ENCODE measurements at regions not wholly inside any gene's neighbourhood (a gene's known extent, or its start where the extent isn't known, plus 50 kb on each side); places are given as distances from the start of the nearest gene placed in this dataset.

GRCh38 chr14:53310412-53310811 is 157.3 kb upstream of the DDHD1 start:
- peak in 1 of 2 donors; percentile 22 for ATAC-seq
- H3K36me3 Mint-ChIP-seq, result peaks cover 6 to 21% of the 10 kb centered on the region in 2 donors
- peaks cover 5 to 25% of the 10 kb centered on the region in 2 donors for H3K9me3 Mint-ChIP-seq
- no peak overlapping the region for H3K27ac Mint-ChIP-seq
- DNase-seq (ENCODE audit: low spot score in 2 of 2), result no peak

GRCh38 chr14:53306911-53307310 is 153.8 kb upstream of the DDHD1 start:
- peaks cover 11 to 16% of the 10 kb centered on the region in 2 donors for H3K36me3 Mint-ChIP-seq
- H3K27ac Mint-ChIP-seq, result peak overlapping the region in 1 of 2 donors; percentile 66
- ATAC-seq, result peak in 1 of 2 donors; percentile 47
- peaks cover 0 to 19% of the 10 kb centered on the region in 2 donors for H3K9me3 Mint-ChIP-seq
- no peak for DNase-seq (ENCODE audit: low spot score in 2 of 2)

- peak overlapping the region in 1 of 2 donors; percentile 66 for H3K27ac Mint-ChIP-seq
- peaks cover 14 to 16% of the 10 kb centered on the region in 2 donors for H3K36me3 Mint-ChIP-seq
- peaks cover 0 to 15% of the 10 kb centered on the region in 2 donors for H3K9me3 Mint-ChIP-seq
- DNase-seq (ENCODE audit: low spot score in 2 of 2) (peak in 1 of 2 donors; percentile 23), ATAC-seq (peak; percentile 59 to 60)
Observed at GRCh38 chr14:53306267-53306721, 153.2 kb upstream of the DDHD1 start.

- DNase-seq (ENCODE audit: low spot score in 2 of 2) (no peak), ATAC-seq (no peak)
- Mint-ChIP-seq H3K9me3 (peaks cover 0 to 3% of the 10 kb centered on the region in 2 donors), H3K36me3 (peaks cover 3 to 13% of the 10 kb centered on the region in 2 donors), H3K27ac (no peak overlapping the region)
Observed at GRCh38 chr14:53304726-53305381, 151.7 kb upstream of the DDHD1 start.

- ATAC-seq, result no peak
- Mint-ChIP-seq H3K9me3 (no peaks in the 10 kb centered on the region), H3K27ac (no peak overlapping the region), H3K36me3 (no peaks in the 10 kb centered on the region)
- peak in 1 of 2 donors; percentile 46 for DNase-seq (ENCODE audit: low spot score in 2 of 2)
Observed at GRCh38 chr14:53295985-53296582, 143.0 kb upstream of the DDHD1 start.

GRCh38 chr14:53295372-53295771 is 142.2 kb upstream of the DDHD1 start:
- Mint-ChIP-seq H3K36me3 (no peaks in the 10 kb centered on the region), H3K9me3 (no peaks in the 10 kb centered on the region), H3K27ac (no peak overlapping the region)
- DNase-seq (ENCODE audit: low spot score in 2 of 2), result no peak
- no peak for ATAC-seq

GRCh38 chr14:53286301-53286700 is 133.2 kb upstream of the DDHD1 start:
- H3K36me3 Mint-ChIP-seq, result no peaks in the 10 kb centered on the region
- no peak for ATAC-seq
- H3K27ac Mint-ChIP-seq, result no peak overlapping the region
- no peaks in the 10 kb centered on the region for H3K9me3 Mint-ChIP-seq
- DNase-seq (ENCODE audit: low spot score in 2 of 2), result no peak

GRCh38 chr14:53285821-53286220 is 132.7 kb upstream of the DDHD1 start:
- peaks cover 0 to 2% of the 10 kb centered on the region in 2 donors for H3K9me3 Mint-ChIP-seq
- ATAC-seq (no peak), DNase-seq (ENCODE audit: low spot score in 2 of 2) (no peak)
- no peak overlapping the region for H3K27ac Mint-ChIP-seq
- peaks cover 0 to 2% of the 10 kb centered on the region in 2 donors for H3K36me3 Mint-ChIP-seq

GRCh38 chr14:53285064-53285463 is 131.9 kb upstream of the DDHD1 start:
- DNase-seq (ENCODE audit: low spot score in 2 of 2) (no peak), ATAC-seq (no peak)
- Mint-ChIP-seq H3K9me3 (peaks cover 0 to 6% of the 10 kb centered on the region in 2 donors), H3K27ac (peak overlapping the region in 1 of 2 donors; percentile 29), H3K36me3 (peaks cover 0 to 6% of the 10 kb centered on the region in 2 donors)

- no peak for ATAC-seq
- peaks cover 11 to 17% of the 10 kb centered on the region in 2 donors for H3K9me3 Mint-ChIP-seq
- DNase-seq (ENCODE audit: low spot score in 2 of 2), result no peak
- H3K27ac Mint-ChIP-seq, result peak overlapping the region in 1 of 2 donors; percentile 20
- H3K36me3 Mint-ChIP-seq, result peaks cover 7 to 17% of the 10 kb centered on the region in 2 donors
Observed at GRCh38 chr14:53278602-53279506, 125.7 kb upstream of the DDHD1 start.

GRCh38 chr14:53273671-53274072 is 120.5 kb upstream of the DDHD1 start:
- H3K27ac Mint-ChIP-seq, result no peak overlapping the region
- H3K9me3 Mint-ChIP-seq, result no peaks in the 10 kb centered on the region
- ATAC-seq (no peak), DNase-seq (ENCODE audit: low spot score in 2 of 2) (no peak)
- H3K36me3 Mint-ChIP-seq, result no peaks in the 10 kb centered on the region

- Mint-ChIP-seq H3K27ac (no peak overlapping the region), H3K36me3 (peaks cover 12 to 14% of the 10 kb centered on the region in 2 donors), H3K9me3 (peaks cover 14 to 24% of the 10 kb centered on the region in 2 donors)
- DNase-seq (ENCODE audit: low spot score in 2 of 2), result no peak
- ATAC-seq, result no peak
Observed at GRCh38 chr14:53265025-53265424, 111.9 kb upstream of the DDHD1 start.

GRCh38 chr14:53260928-53261327 is 107.8 kb upstream of the DDHD1 start:
- peaks cover 14 to 24% of the 10 kb centered on the region in 2 donors for H3K9me3 Mint-ChIP-seq
- ATAC-seq (no peak), DNase-seq (ENCODE audit: low spot score in 2 of 2) (no peak)
- peaks cover 12 to 15% of the 10 kb centered on the region in 2 donors for H3K36me3 Mint-ChIP-seq
- no peak overlapping the region for H3K27ac Mint-ChIP-seq

- Mint-ChIP-seq H3K27ac (no peak overlapping the region), H3K9me3 (peaks cover 14 to 24% of the 10 kb centered on the region in 2 donors), H3K36me3 (peaks cover 12 to 20% of the 10 kb centered on the region in 2 donors)
- ATAC-seq (no peak), DNase-seq (ENCODE audit: low spot score in 2 of 2) (no peak)
Observed at GRCh38 chr14:53260286-53260685, 107.2 kb upstream of the DDHD1 start.

- Mint-ChIP-seq H3K9me3 (peaks cover 10 to 15% of the 10 kb centered on the region in 2 donors), H3K27ac (no peak overlapping the region), H3K36me3 (peaks cover 0 to 6% of the 10 kb centered on the region in 2 donors)
- ATAC-seq (no peak), DNase-seq (ENCODE audit: low spot score in 2 of 2) (no peak)
Observed at GRCh38 chr14:53252141-53252540, 99.0 kb upstream of the DDHD1 start.

GRCh38 chr14:53249059-53249458 is 95.9 kb upstream of the DDHD1 start:
- Mint-ChIP-seq H3K27ac (no peak overlapping the region), H3K36me3 (peaks cover 0 to 6% of the 10 kb centered on the region in 2 donors), H3K9me3 (peaks cover 7 to 14% of the 10 kb centered on the region in 2 donors)
- DNase-seq (ENCODE audit: low spot score in 2 of 2) (no peak), ATAC-seq (no peak)
